Testis (tissue), 2 donors: ENCODE measurements at regions not wholly inside any gene's neighbourhood (a gene's known extent, or its start where the extent isn't known, plus 50 kb on each side); places are given as distances from the start of the nearest gene placed in this dataset.

Source experiments
- CTCF ChIP-seq, 3 experiments: fragments of 450-650 bp in 2 of 3; fragments of 200-600 bp in 1 of 3; sonication (generic) in 1 of 3; IDR thresholded peaks; one replicate each; pipeline ENCODE4 v1.5.1; 2016 to 2019; ENCODE audit warnings: antibody characterized with exemption in 3 of 3, mild to moderate bottlenecking in 2 of 3, moderate library complexity in 1 of 3
- POLR2A ChIP-seq: fragments of 450-650 bp; IDR thresholded peaks from one replicate; pipeline ENCODE4 v1.6.1; 2017; ENCODE audit warnings: antibody characterized with exemption, mild to moderate bottlenecking, moderate library complexity

GRCh38 chrX:53746718-53747117 lies 60.2 kb upstream of the HUWE1 start:
- TF ChIP-seq CTCF (IDR thresholded peaks at IDR 0.05) (no peak), POLR2A (no peak)
